ENCODE measurements at regions not wholly inside any gene's neighbourhood (a gene's known extent, or its start where the extent isn't known, plus 50 kb on each side); places are given as distances from the start of the nearest gene placed in this dataset.
A peak's percentile ranks its signal among the peaks of the same experiment; 100 is the strongest.

- WGBS, 2 experiments (ENCODE audit: extremely low coverage in 2 of 2, insufficient read length in 1 of 2) = no CpG with 5 or more reads among the region's 3 CpGs
- no peaks in the 10 kb centered on the region for H4K20me1 ChIP-seq (ENCODE audit: insufficient read depth, low read length)
- no peak overlapping the region for H2BK5ac ChIP-seq (ENCODE audit: low read depth, low read length, poor library complexity, severe bottlenecking)
- H3K4me2 ChIP-seq (ENCODE audit: low read depth, low read length) = no peak overlapping the region
- H3K9me1 ChIP-seq (ENCODE audit: insufficient read depth, low read length) = no peaks in the 10 kb centered on the region
- H3K9ac ChIP-seq (ENCODE audit: low read depth, low read length) = no peak overlapping the region
- no peak overlapping the region for H3K18ac ChIP-seq (ENCODE audit: low read depth, low read length)
- no peaks in the 10 kb centered on the region for H3K36me3 ChIP-seq (ENCODE audit: control insufficient read depth, insufficient read depth, low read length)
- no peak overlapping the region for H3K14ac ChIP-seq (replicated peaks; ENCODE audit: low read depth, low read length)
- no peak overlapping the region for H3K4me3 ChIP-seq (ENCODE audit: insufficient read depth, low read depth, low read length)
- H3K9me3 ChIP-seq (ENCODE audit: control insufficient read depth, insufficient read depth, low read length) = no peaks in the 10 kb centered on the region
- DNase-seq = no peak
- no peaks in the 10 kb centered on the region for H3K79me1 ChIP-seq (ENCODE audit: low read depth in 1 of 2, low read length in 2 of 2)
- no peak overlapping the region for H3K23ac ChIP-seq (ENCODE audit: low read depth, low read length)
- in situ Hi-C loops (cut with MboI; ENCODE audit: low sequenced_read_pairs) (no loop called here), dilution Hi-C loops (cut with HindIII; ENCODE audit: low sequenced_read_pairs, unreplicated experiment) (no loop called here), intact Hi-C loops (cut with micrococcal nuclease) (no loop called here)
- TF ChIP-seq SMC3 (IDR thresholded peaks at IDR 0.05; ENCODE audit: low read depth, low read length) = no peak
- no peak for TF ChIP-seq MAFK (IDR thresholded peaks at IDR 0.05; ENCODE audit: low read depth, low read length)
- TF ChIP-seq USF2 (IDR thresholded peaks at IDR 0.05; ENCODE audit: low read depth, low read length) = no peak
- TF ChIP-seq RFX5 (IDR thresholded peaks at IDR 0.05; ENCODE audit: low read depth, low read length) = no peak
- no peak for TF ChIP-seq CEBPB (IDR thresholded peaks at IDR 0.05; ENCODE audit: low read depth, low read length)
- TF ChIP-seq MAZ (IDR thresholded peaks at IDR 0.05; ENCODE audit: borderline replicate concordance, low read depth, low read length) = no peak
- TF ChIP-seq RAD21 (IDR thresholded peaks at IDR 0.05; ENCODE audit: low read length) = no peak
- no peak for TF ChIP-seq CTCF (conservative IDR thresholded peaks at IDR 0.05; ENCODE audit: low read depth, low read length)
- no peak for TF ChIP-seq BHLHE40 (IDR thresholded peaks at IDR 0.05; ENCODE audit: low read depth, low read length)
- no peak for TF ChIP-seq FOS (IDR thresholded peaks at IDR 0.05; ENCODE audit: low read depth, low read length)
- no peak for TF ChIP-seq CHD1 (IDR thresholded peaks at IDR 0.05; ENCODE audit: low read depth, low read length)
- H2BK15ac ChIP-seq (ENCODE audit: low read depth, low read length) = no peak overlapping the region
- no peak overlapping the region for H4K91ac ChIP-seq (ENCODE audit: insufficient read depth, low read depth, low read length)
- no TSS peak for BruUV-seq (replicated peaks)
- no peak overlapping the region for H2AK9ac ChIP-seq (replicated peaks; ENCODE audit: low read depth, low read length, poor library complexity)
- no peak overlapping the region for H3K4ac ChIP-seq (ENCODE audit: low read depth, low read length)
- no peak overlapping the region for H2AFZ ChIP-seq (replicated peaks; ENCODE audit: low read length, poor library complexity)
- H3K56ac ChIP-seq (ENCODE audit: extremely low read depth, insufficient read depth, low read length) = no peak overlapping the region
- H4K8ac ChIP-seq (ENCODE audit: low read depth in 2 of 2, low read length in 2 of 2) = no peak overlapping the region
- no peak overlapping the region for H2BK120ac ChIP-seq (ENCODE audit: low read depth, low read length)
- no peak overlapping the region for H4K5ac ChIP-seq (ENCODE audit: low read depth, low read length)
- H3K27ac ChIP-seq (ENCODE audit: insufficient read depth, low read length) = no peak overlapping the region
- ChIA-PET POLR2A (ENCODE audit: unreplicated experiment) (no interaction called here), CTCF (interaction anchor here (1.3 kb wide), 1 partner anchor 9 kb away, joined by 4 read pairs; no protein-coding TSS in a partner anchor)
- H2BK20ac ChIP-seq (ENCODE audit: low read depth, low read length) = no peak overlapping the region
- no peak for ATAC-seq (ENCODE audit: low read depth)
- peaks cover 2% of the 10 kb centered on the region; the same call in 1 of the 2 replicates for H3K4me1 ChIP-seq (ENCODE audit: control insufficient read depth, insufficient read depth, low read length)
- no peaks in the 10 kb centered on the region for H3K27me3 ChIP-seq (ENCODE audit: control insufficient read depth, insufficient read depth, low read length)
- H2AK5ac ChIP-seq (ENCODE audit: low read depth, low read length) = peak overlapping the region; percentile 49; the same call in 1 of the 2 replicates
These were observed 86.2 kb upstream of the HTR2A start for GRCh38 chr13:46982856-46983582.
